ENCODE measurements at regions not wholly inside any gene's neighbourhood (a gene's known extent, or its start where the extent isn't known, plus 50 kb on each side); places are given as distances from the start of the nearest gene placed in this dataset.

DNA sequence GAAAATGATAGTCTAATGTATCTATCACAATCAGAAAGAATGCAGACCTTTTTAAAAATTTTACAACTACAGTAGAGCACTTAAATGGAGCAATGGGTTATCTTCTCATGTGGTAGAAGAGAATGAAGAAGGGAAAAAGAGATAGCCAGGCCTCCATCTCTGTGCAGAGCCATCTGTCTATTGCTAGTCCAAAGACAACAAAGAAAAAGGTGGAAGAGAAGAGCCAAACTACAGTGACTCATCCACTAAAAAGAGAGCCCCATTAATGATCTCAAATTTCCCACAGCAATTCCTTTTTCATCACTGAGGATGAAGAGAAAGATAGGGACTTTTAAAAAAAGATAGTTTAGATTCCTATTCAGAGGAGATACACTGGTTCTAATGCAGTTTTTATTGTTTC lies 232.9 kb downstream of the ATXN7L3B start:
- TF ChIP-seq, protein P1, sequence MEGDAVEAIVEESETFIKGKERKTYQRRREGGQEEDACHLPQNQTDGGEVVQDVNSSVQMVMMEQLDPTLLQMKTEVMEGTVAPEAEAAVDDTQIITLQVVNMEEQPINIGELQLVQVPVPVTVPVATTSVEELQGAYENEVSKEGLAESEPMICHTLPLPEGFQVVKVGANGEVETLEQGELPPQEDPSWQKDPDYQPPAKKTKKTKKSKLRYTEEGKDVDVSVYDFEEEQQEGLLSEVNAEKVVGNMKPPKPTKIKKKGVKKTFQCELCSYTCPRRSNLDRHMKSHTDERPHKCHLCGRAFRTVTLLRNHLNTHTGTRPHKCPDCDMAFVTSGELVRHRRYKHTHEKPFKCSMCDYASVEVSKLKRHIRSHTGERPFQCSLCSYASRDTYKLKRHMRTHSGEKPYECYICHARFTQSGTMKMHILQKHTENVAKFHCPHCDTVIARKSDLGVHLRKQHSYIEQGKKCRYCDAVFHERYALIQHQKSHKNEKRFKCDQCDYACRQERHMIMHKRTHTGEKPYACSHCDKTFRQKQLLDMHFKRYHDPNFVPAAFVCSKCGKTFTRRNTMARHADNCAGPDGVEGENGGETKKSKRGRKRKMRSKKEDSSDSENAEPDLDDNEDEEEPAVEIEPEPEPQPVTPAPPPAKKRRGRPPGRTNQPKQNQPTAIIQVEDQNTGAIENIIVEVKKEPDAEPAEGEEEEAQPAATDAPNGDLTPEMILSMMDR (conservative IDR thresholded peaks at IDR 0.05; ENCODE audit: low read depth, low read length), result no peak
- no peak for TF ChIP-seq EZH2 (IDR thresholded peaks at IDR 0.05; ENCODE audit: low read length, unreplicated experiment)
- TF ChIP-seq EZH2phosphoT487 (IDR thresholded peaks at IDR 0.05; ENCODE audit: borderline replicate concordance, low read length), result no peak

All from PC-3 (cell line).